ENCODE measurements at regions not wholly inside any gene's neighbourhood (a gene's known extent, or its start where the extent isn't known, plus 50 kb on each side); places are given as distances from the start of the nearest gene placed in this dataset.

DNA sequence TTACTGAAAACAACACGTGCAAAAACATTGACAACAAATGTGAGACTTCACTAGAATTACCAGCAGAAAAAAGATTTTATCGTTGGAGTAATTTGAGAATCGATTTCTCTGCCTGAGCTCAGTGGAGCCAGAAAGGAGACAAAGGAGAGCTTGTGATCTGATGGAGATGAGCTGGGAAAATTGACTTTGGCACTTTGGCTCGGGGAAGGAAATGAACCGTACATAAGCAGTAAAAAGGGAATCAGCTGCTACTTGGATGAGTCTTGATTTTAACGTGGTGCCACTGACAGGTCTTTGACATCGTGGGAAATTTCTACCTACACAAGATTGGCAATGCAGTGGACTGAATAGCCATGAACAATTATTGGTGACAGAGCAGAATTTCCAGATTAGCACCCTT is 244.7 kb upstream of the RPS23 start:
- DNase-seq (ENCODE audit: low read depth, low spot score) (no peak), ATAC-seq (no peak)
- BruUV-seq (replicated peaks), result no TSS peak
- intact Hi-C loops (cut with micrococcal nuclease; ENCODE audit: unreplicated experiment) (no loop called here), in situ Hi-C loops (cut with HindIII; ENCODE audit: low pct_unique_long_range_greater_than_20kb, low sequenced_read_pairs) (no loop called here)
- ChIA-PET CTCF (no interaction called here), POLR2A (no interaction called here)
- H3K9me3 ChIP-seq (ENCODE audit: control insufficient read depth, insufficient read depth, low read depth, low read length), result no peaks in the 10 kb centered on the region
- H3K4me3 ChIP-seq (ENCODE audit: low read depth in 2 of 2, low read length in 2 of 2), result no peak overlapping the region
- no peaks in the 10 kb centered on the region for H3K27me3 ChIP-seq (ENCODE audit: control insufficient read depth, insufficient read depth, low read length)
- no peaks in the 10 kb centered on the region for H3K36me3 ChIP-seq (ENCODE audit: control insufficient read depth, insufficient read depth, low read length)
- TF ChIP-seq, protein P1, sequence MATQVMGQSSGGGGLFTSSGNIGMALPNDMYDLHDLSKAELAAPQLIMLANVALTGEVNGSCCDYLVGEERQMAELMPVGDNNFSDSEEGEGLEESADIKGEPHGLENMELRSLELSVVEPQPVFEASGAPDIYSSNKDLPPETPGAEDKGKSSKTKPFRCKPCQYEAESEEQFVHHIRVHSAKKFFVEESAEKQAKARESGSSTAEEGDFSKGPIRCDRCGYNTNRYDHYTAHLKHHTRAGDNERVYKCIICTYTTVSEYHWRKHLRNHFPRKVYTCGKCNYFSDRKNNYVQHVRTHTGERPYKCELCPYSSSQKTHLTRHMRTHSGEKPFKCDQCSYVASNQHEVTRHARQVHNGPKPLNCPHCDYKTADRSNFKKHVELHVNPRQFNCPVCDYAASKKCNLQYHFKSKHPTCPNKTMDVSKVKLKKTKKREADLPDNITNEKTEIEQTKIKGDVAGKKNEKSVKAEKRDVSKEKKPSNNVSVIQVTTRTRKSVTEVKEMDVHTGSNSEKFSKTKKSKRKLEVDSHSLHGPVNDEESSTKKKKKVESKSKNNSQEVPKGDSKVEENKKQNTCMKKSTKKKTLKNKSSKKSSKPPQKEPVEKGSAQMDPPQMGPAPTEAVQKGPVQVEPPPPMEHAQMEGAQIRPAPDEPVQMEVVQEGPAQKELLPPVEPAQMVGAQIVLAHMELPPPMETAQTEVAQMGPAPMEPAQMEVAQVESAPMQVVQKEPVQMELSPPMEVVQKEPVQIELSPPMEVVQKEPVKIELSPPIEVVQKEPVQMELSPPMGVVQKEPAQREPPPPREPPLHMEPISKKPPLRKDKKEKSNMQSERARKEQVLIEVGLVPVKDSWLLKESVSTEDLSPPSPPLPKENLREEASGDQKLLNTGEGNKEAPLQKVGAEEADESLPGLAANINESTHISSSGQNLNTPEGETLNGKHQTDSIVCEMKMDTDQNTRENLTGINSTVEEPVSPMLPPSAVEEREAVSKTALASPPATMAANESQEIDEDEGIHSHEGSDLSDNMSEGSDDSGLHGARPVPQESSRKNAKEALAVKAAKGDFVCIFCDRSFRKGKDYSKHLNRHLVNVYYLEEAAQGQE (IDR thresholded peaks at IDR 0.05; ENCODE audit: insufficient read depth in 1 of 2, low read depth in 2 of 2, low read length in 1 of 2), result no peak
- TF ChIP-seq SIN3A (IDR thresholded peaks at IDR 0.05; ENCODE audit: borderline replicate concordance, insufficient read depth, low read depth, low read length) (no peak), TCF7L2 (IDR thresholded peaks at IDR 0.05; ENCODE audit: low read depth, low read length) (no peak), POLR2AphosphoS5 (IDR thresholded peaks at IDR 0.05; ENCODE audit: low read depth, low read length) (no peak)
- TF ChIP-seq, protein P2, sequence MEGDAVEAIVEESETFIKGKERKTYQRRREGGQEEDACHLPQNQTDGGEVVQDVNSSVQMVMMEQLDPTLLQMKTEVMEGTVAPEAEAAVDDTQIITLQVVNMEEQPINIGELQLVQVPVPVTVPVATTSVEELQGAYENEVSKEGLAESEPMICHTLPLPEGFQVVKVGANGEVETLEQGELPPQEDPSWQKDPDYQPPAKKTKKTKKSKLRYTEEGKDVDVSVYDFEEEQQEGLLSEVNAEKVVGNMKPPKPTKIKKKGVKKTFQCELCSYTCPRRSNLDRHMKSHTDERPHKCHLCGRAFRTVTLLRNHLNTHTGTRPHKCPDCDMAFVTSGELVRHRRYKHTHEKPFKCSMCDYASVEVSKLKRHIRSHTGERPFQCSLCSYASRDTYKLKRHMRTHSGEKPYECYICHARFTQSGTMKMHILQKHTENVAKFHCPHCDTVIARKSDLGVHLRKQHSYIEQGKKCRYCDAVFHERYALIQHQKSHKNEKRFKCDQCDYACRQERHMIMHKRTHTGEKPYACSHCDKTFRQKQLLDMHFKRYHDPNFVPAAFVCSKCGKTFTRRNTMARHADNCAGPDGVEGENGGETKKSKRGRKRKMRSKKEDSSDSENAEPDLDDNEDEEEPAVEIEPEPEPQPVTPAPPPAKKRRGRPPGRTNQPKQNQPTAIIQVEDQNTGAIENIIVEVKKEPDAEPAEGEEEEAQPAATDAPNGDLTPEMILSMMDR (IDR thresholded peaks at IDR 0.05), result no peak
- H3K27ac ChIP-seq (ENCODE audit: low read length), result no peak overlapping the region
- H3K4me1 ChIP-seq (ENCODE audit: control insufficient read depth, insufficient read depth, low read length), result no peaks in the 10 kb centered on the region

DNA sequence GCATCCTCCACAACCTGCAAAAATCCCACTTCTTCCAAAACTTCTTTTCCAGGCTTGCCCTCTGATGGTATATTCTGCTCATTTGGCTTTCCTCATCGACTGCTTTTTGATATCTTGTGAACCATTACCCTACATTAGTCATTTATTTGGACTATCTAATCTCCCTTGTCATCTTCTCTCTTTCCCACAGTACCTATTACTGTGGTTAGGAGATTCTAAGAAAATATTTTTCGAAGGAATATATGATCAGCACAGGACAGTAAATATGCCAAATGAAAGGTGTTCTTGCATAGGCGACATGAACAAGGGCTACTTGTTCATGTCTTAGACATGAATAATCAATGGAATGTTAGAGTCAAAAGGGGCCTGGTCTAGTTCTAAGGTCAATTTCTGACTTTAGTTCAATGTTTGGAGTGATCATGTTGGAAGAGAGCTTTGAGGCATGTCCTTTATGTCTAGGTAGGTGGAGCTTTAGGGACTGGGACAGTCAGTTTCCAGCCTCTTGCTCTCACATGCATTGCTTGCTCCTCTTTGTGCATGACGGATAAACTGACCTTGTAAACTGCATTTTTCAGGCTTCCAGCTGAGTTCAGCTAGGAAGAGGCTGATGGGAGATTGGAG is 243.4 kb upstream of the RPS23 start:
- no peak for TF ChIP-seq POLR2AphosphoS5 (IDR thresholded peaks at IDR 0.05; ENCODE audit: low read depth, low read length)
- TF ChIP-seq, protein P2 (IDR thresholded peaks at IDR 0.05), result no peak
- TF ChIP-seq, protein P1 (IDR thresholded peaks at IDR 0.05; ENCODE audit: insufficient read depth in 1 of 2, low read depth in 2 of 2, low read length in 1 of 2), result no peak
- TF ChIP-seq TCF7L2 (IDR thresholded peaks at IDR 0.05; ENCODE audit: low read depth, low read length), result no peak
- TF ChIP-seq SIN3A (IDR thresholded peaks at IDR 0.05; ENCODE audit: borderline replicate concordance, insufficient read depth, low read depth, low read length), result no peak
- H3K4me1 ChIP-seq (ENCODE audit: control insufficient read depth, insufficient read depth, low read length), result no peaks in the 10 kb centered on the region
- POLR2A ChIA-PET, result no interaction called here
- no peak for DNase-seq (ENCODE audit: low read depth, low spot score)
- H3K27ac ChIP-seq (ENCODE audit: low read length), result no peak overlapping the region
- H3K36me3 ChIP-seq (ENCODE audit: control insufficient read depth, insufficient read depth, low read length), result no peaks in the 10 kb centered on the region
- intact Hi-C loops (cut with micrococcal nuclease; ENCODE audit: unreplicated experiment) (no loop called here), in situ Hi-C loops (cut with HindIII; ENCODE audit: low pct_unique_long_range_greater_than_20kb, low sequenced_read_pairs) (no loop called here)
- CTCF ChIA-PET, result interaction anchor here (0.6 kb wide), 1 partner anchor 22 kb away, joined by 3 read pairs; no protein-coding TSS in a partner anchor
- no peaks in the 10 kb centered on the region for H3K9me3 ChIP-seq (ENCODE audit: control insufficient read depth, insufficient read depth, low read depth, low read length)
- no TSS peak for BruUV-seq (replicated peaks)
- ATAC-seq, result no peak
- no peaks in the 10 kb centered on the region for H3K27me3 ChIP-seq (ENCODE audit: control insufficient read depth, insufficient read depth, low read length)
- no peak overlapping the region for H3K4me3 ChIP-seq (ENCODE audit: low read depth in 2 of 2, low read length in 2 of 2)
